ENCODE measurements at regions not wholly inside any gene's neighbourhood (a gene's known extent, or its start where the extent isn't known, plus 50 kb on each side); places are given as distances from the start of the nearest gene placed in this dataset.

DNA sequence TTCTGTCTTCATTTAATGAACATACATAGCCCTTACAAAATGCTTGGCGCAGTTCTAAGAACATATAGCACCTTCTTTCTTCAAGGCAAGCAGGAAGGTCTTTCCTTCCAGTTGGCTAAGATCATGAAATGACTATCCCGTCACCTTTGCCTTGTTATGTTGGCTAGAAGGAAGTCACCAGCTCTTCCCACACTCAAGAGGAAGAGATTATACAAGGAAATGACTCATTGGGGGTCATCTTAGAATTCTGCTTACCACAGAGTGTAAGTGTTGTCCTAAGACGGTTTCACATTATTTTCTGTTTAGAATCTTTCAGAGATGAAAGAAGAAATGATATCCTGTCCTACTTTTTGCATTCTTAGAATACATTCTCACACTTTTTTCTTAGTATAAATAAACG, 808.0 kb upstream of the LUZP2 start:
- TF ChIP-seq CTCF (IDR thresholded peaks at IDR 0.05) (no peak), POLR2A (IDR thresholded peaks at IDR 0.05) (no peak)
